ENCODE measurements at regions not wholly inside any gene's neighbourhood (a gene's known extent, or its start where the extent isn't known, plus 50 kb on each side); places are given as distances from the start of the nearest gene placed in this dataset.

DNA sequence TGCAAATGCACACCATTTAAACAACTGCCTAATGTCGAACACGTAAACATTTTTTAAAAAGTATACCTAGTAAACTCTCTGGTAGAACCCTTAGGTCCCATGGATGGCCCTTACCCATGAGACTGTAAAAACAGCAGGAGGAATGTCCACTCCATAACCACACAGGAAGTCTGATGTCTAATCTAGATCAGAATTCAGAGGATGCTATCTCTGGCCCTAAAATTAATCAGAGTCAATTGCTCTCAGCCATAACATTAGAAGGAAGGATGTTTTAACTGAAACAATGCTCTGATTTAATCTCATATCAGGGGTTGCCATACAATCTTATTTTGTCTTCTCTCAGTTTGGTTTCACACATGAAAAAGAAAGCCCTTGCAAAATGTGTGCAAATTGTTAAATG lies 416.3 kb upstream of the PIK3C3 start:
- H3K4me3 ChIP-seq (replicated peaks; ENCODE audit: low read depth, low read length), result no peak overlapping the region
- H3K27me3 ChIP-seq (replicated peaks; ENCODE audit: control insufficient read depth, insufficient read depth, low read length), result no peaks in the 10 kb centered on the region
- TF ChIP-seq, protein P1, sequence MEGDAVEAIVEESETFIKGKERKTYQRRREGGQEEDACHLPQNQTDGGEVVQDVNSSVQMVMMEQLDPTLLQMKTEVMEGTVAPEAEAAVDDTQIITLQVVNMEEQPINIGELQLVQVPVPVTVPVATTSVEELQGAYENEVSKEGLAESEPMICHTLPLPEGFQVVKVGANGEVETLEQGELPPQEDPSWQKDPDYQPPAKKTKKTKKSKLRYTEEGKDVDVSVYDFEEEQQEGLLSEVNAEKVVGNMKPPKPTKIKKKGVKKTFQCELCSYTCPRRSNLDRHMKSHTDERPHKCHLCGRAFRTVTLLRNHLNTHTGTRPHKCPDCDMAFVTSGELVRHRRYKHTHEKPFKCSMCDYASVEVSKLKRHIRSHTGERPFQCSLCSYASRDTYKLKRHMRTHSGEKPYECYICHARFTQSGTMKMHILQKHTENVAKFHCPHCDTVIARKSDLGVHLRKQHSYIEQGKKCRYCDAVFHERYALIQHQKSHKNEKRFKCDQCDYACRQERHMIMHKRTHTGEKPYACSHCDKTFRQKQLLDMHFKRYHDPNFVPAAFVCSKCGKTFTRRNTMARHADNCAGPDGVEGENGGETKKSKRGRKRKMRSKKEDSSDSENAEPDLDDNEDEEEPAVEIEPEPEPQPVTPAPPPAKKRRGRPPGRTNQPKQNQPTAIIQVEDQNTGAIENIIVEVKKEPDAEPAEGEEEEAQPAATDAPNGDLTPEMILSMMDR (IDR thresholded peaks at IDR 0.05; ENCODE audit: insufficient read depth, low read length, poor library complexity, severe bottlenecking), result no peak
- no peaks in the 10 kb centered on the region for H3K36me3 ChIP-seq (ENCODE audit: control insufficient read depth, insufficient read depth, low read length)
- no peak for DNase-seq (ENCODE audit: extremely low read depth, insufficient read length)

DNA sequence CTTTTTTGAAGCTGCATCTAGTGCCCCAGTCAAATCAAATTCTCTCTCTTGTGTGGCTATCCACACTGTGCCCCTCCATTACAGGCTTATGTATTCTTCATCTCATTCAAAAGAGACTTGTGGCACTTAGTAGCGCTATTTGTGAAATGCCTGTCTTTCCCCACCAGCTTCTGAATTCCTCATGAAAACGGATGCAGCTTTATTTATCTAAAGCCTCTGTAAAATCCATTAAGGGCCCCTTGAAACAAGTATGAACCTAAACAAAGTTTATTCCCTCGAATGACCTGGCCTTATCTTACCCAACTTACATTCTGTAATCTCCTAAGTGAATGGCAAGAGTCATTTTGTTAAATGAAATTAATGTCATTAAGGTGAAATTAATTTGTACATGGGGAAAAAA lies 417.4 kb upstream of the PIK3C3 start:
- DNase-seq (ENCODE audit: extremely low read depth, insufficient read length), result no peak
- Histone ChIP-seq H3K27me3 (replicated peaks; ENCODE audit: control insufficient read depth, insufficient read depth, low read length) (no peaks in the 10 kb centered on the region), H3K36me3 (ENCODE audit: control insufficient read depth, insufficient read depth, low read length) (no peaks in the 10 kb centered on the region), H3K4me3 (replicated peaks; ENCODE audit: low read depth, low read length) (no peak overlapping the region)
- TF ChIP-seq, protein P1 (IDR thresholded peaks at IDR 0.05; ENCODE audit: insufficient read depth, low read length, poor library complexity, severe bottlenecking), result no peak

DNA sequence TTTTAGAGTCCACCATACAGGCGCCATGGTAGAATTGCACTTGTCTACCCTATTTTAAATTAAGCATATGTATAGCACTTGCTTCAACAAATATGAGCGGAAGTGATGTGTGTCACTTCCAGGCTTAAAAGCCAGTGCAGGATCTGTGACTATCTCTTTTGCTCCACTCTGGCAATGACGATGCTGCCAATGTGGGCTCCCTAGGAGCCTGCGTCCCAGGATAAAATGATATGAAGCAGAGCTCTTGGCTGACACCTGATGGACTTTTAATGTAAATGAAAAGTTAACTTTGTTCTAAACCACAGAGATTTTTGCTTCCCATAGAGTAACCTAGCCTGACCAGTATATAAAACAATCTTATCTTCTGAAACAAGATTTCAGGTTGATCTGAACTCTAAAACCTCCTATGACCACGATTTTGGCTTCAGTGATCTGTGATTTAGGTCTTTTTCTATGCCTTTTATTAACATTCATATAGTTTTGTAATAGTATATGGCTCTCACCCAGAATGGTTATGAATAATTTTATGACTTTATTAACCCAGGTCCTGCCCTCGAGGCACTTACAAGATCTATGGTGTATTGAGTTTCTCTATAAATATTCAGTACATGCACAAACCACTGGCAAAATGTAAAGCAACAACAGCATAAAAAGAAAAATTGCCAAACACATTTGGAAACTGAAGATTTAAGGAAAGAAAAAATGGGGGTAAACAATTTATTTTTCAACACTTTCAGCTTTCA lies 422.5 kb upstream of the PIK3C3 start:
- Histone ChIP-seq H3K4me3 (replicated peaks; ENCODE audit: low read depth, low read length) (no peak overlapping the region), H3K36me3 (ENCODE audit: control insufficient read depth, insufficient read depth, low read length) (no peaks in the 10 kb centered on the region), H3K27me3 (replicated peaks; ENCODE audit: control insufficient read depth, insufficient read depth, low read length) (no peaks in the 10 kb centered on the region)
- TF ChIP-seq, protein P1 (IDR thresholded peaks at IDR 0.05; ENCODE audit: insufficient read depth, low read length, poor library complexity, severe bottlenecking), result no peak
- no peak for DNase-seq (ENCODE audit: extremely low read depth, insufficient read length)

DNA sequence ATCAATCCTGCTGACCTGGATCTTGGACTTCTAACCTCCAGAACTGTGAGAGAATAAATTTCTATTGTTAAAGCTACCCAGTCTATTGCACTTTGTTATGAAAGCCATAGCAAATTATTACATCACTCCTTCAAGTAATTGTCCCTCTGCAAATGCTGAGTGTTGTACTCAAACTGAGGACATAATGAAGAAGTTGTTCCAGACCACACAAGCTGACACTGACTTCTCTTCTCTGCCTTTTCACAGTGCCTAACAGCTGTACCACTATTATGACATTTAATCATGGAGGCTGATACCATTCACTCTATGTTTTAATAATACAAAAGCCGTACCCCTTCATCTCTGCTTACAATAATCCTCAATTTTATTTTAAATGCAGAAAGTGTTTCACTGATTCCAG lies 424.1 kb upstream of the PIK3C3 start:
- no peaks in the 10 kb centered on the region for H3K27me3 ChIP-seq (replicated peaks; ENCODE audit: control insufficient read depth, insufficient read depth, low read length)

DNA sequence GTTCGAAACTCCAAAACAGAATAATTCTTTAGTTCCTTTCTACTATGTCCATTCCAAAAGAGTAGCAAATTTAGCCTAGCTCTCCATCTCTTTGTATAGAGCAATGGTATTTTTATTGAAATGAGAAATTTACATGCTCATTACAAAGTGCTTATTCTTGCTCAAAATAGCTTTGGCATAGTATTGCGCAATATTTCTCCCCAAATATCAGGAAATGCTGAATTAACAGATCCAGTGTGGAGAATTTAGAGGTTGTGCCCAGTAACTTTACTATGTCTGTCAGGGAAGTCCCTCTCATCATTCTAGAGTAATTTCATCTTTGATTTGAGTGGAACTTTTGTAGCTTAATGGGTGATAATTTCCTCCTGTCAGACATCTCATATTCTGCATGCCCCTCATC lies 425.9 kb upstream of the PIK3C3 start:
- TF ChIP-seq, protein P1 (IDR thresholded peaks at IDR 0.05; ENCODE audit: insufficient read depth, low read length, poor library complexity, severe bottlenecking), result no peak
- no peak overlapping the region for H3K4me3 ChIP-seq (replicated peaks; ENCODE audit: low read depth, low read length)
- DNase-seq (ENCODE audit: extremely low read depth, insufficient read length), result no peak
- H3K36me3 ChIP-seq (ENCODE audit: control insufficient read depth, insufficient read depth, low read length), result no peaks in the 10 kb centered on the region
- no peaks in the 10 kb centered on the region for H3K27me3 ChIP-seq (replicated peaks; ENCODE audit: control insufficient read depth, insufficient read depth, low read length)

More for the DNA sequence above, 424.1 kb upstream of the PIK3C3 start:
- DNase-seq (ENCODE audit: extremely low read depth, insufficient read length), result no peak
- Histone ChIP-seq H3K36me3 (ENCODE audit: control insufficient read depth, insufficient read depth, low read length) (no peaks in the 10 kb centered on the region), H3K4me3 (replicated peaks; ENCODE audit: low read depth, low read length) (no peak overlapping the region)
- TF ChIP-seq, protein P1 (IDR thresholded peaks at IDR 0.05; ENCODE audit: insufficient read depth, low read length, poor library complexity, severe bottlenecking), result no peak

DNA sequence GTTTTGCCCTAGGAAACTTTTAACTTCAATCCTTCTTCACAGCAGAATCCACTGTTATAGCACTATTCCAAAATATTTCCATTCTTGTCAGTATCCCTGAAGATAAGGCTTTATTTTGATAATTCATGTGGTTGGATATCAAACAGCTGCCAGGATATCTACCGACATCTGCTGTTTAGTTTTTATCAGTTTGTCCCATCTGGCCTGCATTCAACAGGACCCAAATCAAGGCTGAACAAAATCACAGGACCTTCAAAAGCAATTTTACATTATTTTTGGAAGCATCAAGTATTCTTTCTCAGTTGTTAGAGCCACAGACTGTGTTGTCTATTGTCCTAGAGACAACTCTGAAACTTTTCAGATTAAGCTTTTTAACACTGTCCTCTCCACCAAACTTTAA lies 429.0 kb upstream of the PIK3C3 start:
- H3K36me3 ChIP-seq (ENCODE audit: control insufficient read depth, insufficient read depth, low read length), result no peaks in the 10 kb centered on the region
- DNase-seq (ENCODE audit: extremely low read depth, insufficient read length), result no peak
- no peak overlapping the region for H3K4me3 ChIP-seq (replicated peaks; ENCODE audit: low read depth, low read length)
- TF ChIP-seq, protein P1 (IDR thresholded peaks at IDR 0.05; ENCODE audit: insufficient read depth, low read length, poor library complexity, severe bottlenecking), result no peak
- H3K27me3 ChIP-seq (replicated peaks; ENCODE audit: control insufficient read depth, insufficient read depth, low read length), result no peaks in the 10 kb centered on the region

Measured in GM06990 (cell line).